HFFc6 (cell line): ENCODE measurements at regions not wholly inside any gene's neighbourhood (a gene's known extent, or its start where the extent isn't known, plus 50 kb on each side); places are given as distances from the start of the nearest gene placed in this dataset.

Source experiments
- DNase-seq: peaks from one replicate; pipeline ENCODE4 v3.0.0-alpha.2; 2018
- H3K27ac Mint-ChIP-seq: 2 replicates; pipeline ENCODE4 v1.8.0; 2020; ENCODE audit warnings: mild to moderate bottlenecking, mixed read lengths
- H3K27me3 Mint-ChIP-seq: 2 replicates; pipeline ENCODE4 v1.8.0; 2021; ENCODE audit warnings: mild to moderate bottlenecking, moderate library complexity, mixed read lengths; ENCODE audit not compliant: insufficient read depth
- H3K36me3 Mint-ChIP-seq: 2 replicates; pipeline ENCODE4 v1.8.0; 2021; ENCODE audit warnings: low read depth, mixed read lengths
- H3K4me1 Mint-ChIP-seq: 2 replicates; pipeline ENCODE4 v1.8.0; 2020; ENCODE audit warnings: low read depth, mixed read lengths
- H3K4me3 Mint-ChIP-seq: 2 replicates; pipeline ENCODE4 v1.8.0; 2020; ENCODE audit warnings: mild to moderate bottlenecking, moderate library complexity, mixed read lengths
- H3K9me3 Mint-ChIP-seq: 2 replicates; pipeline ENCODE4 v1.8.0; 2020; ENCODE audit warnings: mild to moderate bottlenecking, mixed read lengths
- TF ChIP-seq, protein P1 (sequence below): fragments of 200-600 bp; sonication (generic); IDR thresholded peaks from 2 replicates; pipeline ENCODE4 v1.5.0; 2021; ENCODE audit warnings: antibody characterized with exemption, mild to moderate bottlenecking

DNA sequence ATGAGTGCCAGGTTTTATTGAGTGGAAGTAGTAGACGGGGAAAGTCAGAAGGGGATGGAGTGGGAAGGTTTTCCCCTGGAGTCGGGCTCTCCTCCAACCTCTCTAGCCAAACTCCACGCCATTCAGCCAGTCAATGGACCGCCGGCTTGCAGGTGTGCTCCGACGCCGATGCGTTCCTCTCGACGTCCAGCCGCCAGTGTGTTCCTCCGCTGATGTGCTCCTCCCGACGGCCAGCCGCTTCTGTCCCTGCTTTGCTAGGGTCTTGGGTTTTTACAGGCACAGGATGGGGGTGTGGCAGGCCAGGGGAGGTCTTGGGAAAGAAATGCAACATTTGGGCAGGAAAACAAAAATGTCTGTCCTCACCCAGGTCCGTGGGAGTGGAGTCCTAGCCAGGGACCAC, 94.3 kb upstream of the TEX51 start:
- Mint-ChIP-seq H3K36me3 (no peaks in the 10 kb centered on the region), H3K4me1 (no peaks in the 10 kb centered on the region), H3K9me3 (no peaks in the 10 kb centered on the region), H3K4me3 (no peak overlapping the region), H3K27me3 (no peaks in the 10 kb centered on the region; the same call in 1 of the 2 replicates), H3K27ac (no peak overlapping the region)
- TF ChIP-seq, protein P1, sequence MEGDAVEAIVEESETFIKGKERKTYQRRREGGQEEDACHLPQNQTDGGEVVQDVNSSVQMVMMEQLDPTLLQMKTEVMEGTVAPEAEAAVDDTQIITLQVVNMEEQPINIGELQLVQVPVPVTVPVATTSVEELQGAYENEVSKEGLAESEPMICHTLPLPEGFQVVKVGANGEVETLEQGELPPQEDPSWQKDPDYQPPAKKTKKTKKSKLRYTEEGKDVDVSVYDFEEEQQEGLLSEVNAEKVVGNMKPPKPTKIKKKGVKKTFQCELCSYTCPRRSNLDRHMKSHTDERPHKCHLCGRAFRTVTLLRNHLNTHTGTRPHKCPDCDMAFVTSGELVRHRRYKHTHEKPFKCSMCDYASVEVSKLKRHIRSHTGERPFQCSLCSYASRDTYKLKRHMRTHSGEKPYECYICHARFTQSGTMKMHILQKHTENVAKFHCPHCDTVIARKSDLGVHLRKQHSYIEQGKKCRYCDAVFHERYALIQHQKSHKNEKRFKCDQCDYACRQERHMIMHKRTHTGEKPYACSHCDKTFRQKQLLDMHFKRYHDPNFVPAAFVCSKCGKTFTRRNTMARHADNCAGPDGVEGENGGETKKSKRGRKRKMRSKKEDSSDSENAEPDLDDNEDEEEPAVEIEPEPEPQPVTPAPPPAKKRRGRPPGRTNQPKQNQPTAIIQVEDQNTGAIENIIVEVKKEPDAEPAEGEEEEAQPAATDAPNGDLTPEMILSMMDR = no peak
- DNase-seq = no peak

- H3K36me3 Mint-ChIP-seq = no peaks in the 10 kb centered on the region
- no peak for DNase-seq
- H3K27me3 Mint-ChIP-seq = peaks cover 3% of the 10 kb centered on the region; the same call in 1 of the 2 replicates
- H3K27ac Mint-ChIP-seq = no peak overlapping the region
- no peaks in the 10 kb centered on the region for H3K4me1 Mint-ChIP-seq
- no peaks in the 10 kb centered on the region for H3K9me3 Mint-ChIP-seq
- TF ChIP-seq, protein P1 = no peak
- no peak overlapping the region for H3K4me3 Mint-ChIP-seq
Measured at GRCh38 chr2:126808929-126809328, 89.8 kb upstream of the TEX51 start.

DNA sequence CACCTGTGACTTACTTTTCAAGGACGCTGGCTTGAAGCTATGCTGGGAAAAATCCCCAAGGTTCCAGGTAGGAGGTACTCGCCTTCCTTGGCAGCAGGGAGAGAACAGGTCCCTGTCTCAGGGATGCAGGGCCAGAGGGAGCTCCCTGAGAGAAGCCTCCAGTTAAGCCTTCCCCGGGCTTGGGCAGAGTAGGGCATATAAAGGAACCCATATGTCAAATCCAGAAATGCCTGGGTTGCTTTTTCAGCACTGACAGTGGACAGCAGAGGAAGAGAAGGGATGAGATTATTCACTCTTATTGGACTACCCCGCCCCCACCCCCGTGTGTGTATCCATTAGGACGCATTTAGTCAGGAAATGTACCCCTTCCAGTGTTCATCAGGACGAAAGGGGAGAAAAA, 89.3 kb upstream of the TEX51 start:
- TF ChIP-seq, protein P1 = no peak
- no peak for DNase-seq
- Mint-ChIP-seq H3K9me3 (no peaks in the 10 kb centered on the region), H3K4me1 (no peaks in the 10 kb centered on the region), H3K27me3 (peaks cover 3% of the 10 kb centered on the region; the same call in 1 of the 2 replicates), H3K27ac (no peak overlapping the region), H3K36me3 (no peaks in the 10 kb centered on the region), H3K4me3 (no peak overlapping the region)

DNA sequence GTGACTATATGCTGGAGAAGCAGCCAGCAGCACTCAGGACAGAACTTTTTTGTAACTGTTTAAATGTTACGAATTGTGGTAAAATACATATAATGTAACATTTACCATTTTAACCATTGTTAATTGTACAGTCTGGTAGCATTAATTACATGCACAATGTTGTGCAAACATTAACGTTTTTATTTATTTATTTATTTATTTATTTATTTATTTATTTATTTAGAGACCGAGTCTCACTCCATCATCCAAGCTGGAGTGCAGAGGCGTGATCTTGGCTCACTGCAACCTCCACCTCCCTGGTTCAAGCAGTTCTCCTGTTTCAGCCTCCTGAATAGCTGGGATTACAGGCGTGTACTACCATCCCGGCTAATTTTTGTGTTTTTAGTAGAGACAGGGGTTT, 88.7 kb upstream of the TEX51 start:
- Mint-ChIP-seq H3K27me3 (peaks cover 3% of the 10 kb centered on the region; the same call in 1 of the 2 replicates), H3K4me3 (no peak overlapping the region)

GRCh38 chr2:126811101-126811500, 87.6 kb upstream of the TEX51 start:
- no peak overlapping the region for H3K4me3 Mint-ChIP-seq
- H3K27ac Mint-ChIP-seq = no peak overlapping the region
- H3K9me3 Mint-ChIP-seq = no peaks in the 10 kb centered on the region
- TF ChIP-seq, protein P1 = no peak
- no peaks in the 10 kb centered on the region for H3K36me3 Mint-ChIP-seq
- no peak for DNase-seq
- H3K27me3 Mint-ChIP-seq = peaks cover 3% of the 10 kb centered on the region; the same call in 1 of the 2 replicates
- H3K4me1 Mint-ChIP-seq = no peaks in the 10 kb centered on the region

More for the DNA sequence above, 88.7 kb upstream of the TEX51 start:
- H3K36me3 Mint-ChIP-seq = no peaks in the 10 kb centered on the region
- no peak for DNase-seq
- TF ChIP-seq, protein P1 = no peak
- H3K27ac Mint-ChIP-seq = no peak overlapping the region
- H3K9me3 Mint-ChIP-seq = no peaks in the 10 kb centered on the region
- H3K4me1 Mint-ChIP-seq = no peaks in the 10 kb centered on the region

DNA sequence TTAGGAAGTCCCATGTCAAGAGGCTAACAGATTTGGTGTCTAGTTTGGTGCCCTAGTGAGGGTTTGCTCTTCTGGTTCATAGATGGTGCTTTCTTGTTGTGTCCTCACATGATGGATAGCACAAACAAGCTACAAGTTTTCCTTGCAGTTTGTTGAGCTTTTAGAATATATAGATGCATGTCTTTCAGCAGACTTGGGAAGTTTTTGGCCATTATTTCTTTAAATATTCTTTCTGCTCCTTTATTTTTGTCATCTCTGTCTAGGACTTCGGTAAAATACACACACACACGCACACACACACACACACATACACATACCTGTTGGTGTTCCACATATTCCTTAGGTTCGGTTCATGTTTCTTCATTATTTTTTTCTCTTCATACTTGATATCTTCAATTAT, 81.5 kb upstream of the TEX51 start:
- TF ChIP-seq, protein P1 = no peak
- Mint-ChIP-seq H3K4me3 (no peak overlapping the region), H3K36me3 (no peaks in the 10 kb centered on the region), H3K27ac (no peak overlapping the region), H3K4me1 (no peaks in the 10 kb centered on the region), H3K27me3 (peaks cover 6% of the 10 kb centered on the region), H3K9me3 (no peaks in the 10 kb centered on the region)
- no peak for DNase-seq
